ENCODE measurements at regions not wholly inside any gene's neighbourhood (a gene's known extent, or its start where the extent isn't known, plus 50 kb on each side); places are given as distances from the start of the nearest gene placed in this dataset.

DNA sequence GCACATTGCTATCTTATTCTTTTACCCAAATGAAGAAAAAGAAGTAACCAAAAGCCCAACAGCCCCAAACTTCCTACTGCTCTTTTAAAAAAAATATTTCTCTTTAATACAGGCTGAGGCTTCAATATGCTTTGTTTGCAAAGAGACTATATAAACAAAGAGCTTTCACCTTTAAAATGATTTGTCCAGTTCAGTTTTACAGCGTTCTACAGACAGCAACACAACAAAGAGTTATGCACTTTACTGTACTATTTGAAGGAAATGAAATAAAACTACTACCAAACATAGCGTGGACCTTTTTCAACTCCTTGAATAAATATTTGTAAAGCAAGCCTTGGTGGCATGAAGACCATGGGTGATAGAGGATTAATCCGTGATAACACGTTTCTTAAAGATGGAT is 151.2 kb downstream of the FGF9 start:
- no peak for ATAC-seq

DNA sequence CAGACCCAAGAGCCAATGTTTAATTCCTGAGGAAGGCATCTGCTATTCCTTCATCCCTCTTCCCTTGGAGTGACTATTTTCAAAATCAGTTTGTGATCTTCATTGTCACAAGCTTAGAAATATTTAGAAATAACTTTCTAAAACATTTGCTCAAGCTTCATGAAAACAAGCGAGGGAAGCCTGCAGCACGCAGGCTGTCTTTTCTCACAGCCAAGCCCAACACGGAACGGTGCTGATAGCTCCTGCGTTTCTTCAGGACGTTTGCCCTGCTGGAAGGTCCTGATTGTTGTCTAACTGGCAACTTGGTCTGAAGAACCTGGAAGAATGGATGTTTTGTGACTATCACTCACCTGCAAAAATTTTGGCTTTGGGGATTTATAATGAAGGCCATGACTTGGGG is 152.5 kb downstream of the FGF9 start:
- no peak for ATAC-seq

DNA sequence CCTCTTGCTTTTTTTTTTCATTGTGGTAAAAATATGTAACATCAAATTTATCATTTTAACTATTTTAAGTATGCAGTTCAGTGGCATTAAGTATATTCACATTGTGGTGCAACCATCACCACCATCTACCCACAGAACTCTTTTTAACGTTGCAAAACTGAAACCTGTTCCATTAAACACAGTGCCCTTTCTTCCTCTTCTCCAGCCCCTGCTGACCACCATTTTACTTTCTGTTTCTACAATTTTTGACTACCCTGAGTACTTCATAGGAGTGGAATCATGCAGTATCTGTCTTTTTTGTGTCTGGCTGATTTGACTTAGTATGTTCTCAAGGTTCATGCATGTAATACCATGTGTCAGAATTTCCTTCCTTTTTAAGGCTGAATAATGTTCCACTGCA is 153.1 kb downstream of the FGF9 start:
- no peak for ATAC-seq

DNA sequence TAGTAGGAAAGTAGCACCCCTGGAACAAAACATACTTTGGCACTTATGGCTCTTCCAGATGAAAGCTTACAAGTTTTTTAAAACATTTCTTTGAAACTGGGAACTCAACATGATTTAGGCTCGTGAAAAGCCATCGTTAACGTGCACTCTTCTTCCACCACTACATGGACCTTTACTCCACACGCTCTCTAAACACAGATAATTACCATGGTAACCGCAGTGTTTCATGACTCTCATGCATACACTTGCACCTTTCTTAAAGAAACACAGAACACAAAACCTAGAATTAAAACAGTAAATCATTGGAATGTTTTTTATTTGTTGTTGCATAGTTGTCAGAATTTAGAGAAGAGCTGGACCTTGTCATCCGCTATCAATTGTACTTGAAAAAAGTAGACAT is 154.3 kb downstream of the FGF9 start:
- no peak for ATAC-seq

DNA sequence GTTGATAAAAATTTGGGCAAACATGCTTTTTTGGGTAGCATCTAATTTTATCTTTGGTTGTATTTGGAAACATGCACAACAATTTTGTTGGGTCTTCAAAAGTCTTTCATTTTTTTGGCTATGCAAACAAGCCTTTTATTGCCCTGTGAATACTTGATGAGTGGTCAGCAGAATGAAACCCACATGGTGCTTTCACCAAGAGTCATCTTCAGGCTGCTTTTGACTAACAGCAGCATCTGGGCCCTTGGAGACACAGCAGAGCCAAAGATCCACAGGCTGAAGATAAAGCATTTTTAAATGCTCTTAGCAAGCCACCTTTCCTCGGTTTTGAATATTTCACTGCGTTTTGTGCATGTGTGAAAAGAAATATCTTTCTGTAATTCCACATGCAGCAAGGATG is 154.9 kb downstream of the FGF9 start:
- no peak for ATAC-seq

DNA sequence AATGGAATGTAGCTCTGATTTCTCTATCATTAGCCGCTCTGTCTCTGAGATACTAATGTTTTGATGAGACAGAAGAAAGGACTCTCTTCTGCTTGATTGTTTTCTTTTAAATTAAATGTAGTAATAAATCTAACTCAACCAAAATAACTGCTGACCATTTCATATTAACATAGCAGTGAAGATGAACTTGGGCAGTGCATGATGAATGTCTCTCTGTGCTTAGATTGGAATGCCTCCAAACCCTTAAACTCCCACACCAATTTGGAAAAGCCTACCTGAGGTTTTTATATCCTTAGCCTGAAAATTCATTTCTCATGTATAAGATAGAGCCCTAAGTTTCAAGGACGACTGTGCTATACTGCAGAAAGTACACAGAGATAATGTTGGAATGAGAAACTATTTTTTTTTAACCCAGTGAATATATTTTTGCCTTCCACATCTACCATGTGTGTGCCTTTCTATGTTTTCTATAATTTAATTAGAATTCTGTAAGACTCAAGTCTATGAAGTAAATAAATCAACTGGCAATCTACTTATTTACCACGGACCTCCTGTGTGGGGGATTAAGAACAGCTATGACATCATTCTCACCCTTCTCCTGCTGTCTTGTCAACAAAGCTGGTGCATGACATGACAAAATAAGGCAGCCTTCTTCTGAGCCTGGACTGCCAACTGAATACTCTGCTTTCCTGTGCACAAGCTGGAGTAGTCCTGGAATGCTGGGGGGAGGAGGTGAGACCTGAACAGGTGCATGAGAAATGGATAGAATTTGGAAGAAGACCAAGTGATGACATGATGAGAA is 155.5 kb downstream of the FGF9 start:
- ATAC-seq = no peak

DNA sequence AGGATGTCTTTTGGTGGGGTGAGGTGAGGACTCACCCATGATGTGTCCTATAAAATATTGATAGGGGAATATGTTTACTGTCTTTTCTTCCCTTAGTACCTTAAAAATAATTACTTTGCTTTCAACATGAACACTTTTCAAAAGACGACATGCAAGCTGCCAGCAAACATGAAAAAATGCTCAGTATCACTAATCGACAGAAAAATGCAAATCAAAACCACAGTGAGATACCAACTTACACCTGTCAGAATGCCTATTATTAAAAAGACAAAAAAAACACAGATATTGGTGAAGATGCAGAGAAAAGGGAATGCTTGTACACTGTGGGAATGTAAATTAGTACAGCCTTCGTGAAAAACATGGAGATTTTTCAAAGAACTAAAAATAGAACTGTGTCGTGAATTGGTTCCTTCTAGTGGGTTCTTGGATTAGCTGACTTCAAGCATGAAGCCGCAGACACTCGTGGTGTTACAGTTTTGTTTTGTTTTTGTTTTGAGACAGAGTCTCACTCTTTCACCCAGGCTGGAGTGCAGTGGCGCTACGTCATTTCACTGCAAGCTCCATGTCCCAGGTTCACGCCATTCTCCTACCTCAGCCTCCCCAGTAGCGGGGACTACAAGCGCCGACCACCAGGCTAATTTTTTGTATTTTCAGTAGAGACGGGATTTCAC is 160.9 kb downstream of the FGF9 start:
- ATAC-seq = no peak

DNA sequence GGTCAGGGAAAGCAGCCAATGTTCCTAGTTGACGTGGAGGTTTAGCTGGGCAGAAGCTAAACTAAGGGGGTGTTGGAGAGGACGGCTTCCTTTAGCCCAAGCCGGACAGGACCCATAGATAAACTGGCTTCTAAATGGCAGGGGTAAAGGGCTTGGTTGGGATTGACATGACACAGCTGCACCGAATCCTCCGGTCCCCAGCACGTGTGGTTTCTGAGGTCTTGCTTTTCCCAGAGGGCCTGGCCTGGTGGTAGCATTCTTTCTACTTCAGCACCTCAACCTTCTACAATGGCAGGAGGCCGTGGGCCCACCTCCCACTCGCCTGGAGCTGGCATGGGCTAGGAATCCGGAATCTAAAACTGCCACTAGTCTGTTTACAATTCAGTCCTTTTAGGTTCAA is 163.0 kb downstream of the FGF9 start:
- ATAC-seq = no peak

DNA sequence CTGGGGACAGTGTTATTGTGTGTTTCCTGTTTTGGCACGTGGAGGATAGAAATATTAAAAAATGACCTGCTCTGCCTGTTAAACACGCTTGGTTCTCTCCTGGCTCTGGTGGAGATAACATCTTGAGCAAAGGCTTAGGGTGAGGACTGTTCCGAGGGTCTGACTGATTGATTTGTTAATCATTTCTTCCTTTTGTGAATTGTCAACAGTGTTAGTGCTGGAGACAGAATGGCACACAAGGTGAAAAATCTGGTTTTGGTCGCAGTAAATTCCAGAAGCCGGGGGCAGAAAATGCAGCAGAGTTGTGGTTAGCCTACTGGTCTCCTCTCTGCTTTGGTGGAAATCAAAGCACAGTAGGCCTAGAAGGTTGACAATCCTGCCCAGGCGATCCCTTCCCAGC is 163.6 kb downstream of the FGF9 start:
- ATAC-seq = no peak

DNA sequence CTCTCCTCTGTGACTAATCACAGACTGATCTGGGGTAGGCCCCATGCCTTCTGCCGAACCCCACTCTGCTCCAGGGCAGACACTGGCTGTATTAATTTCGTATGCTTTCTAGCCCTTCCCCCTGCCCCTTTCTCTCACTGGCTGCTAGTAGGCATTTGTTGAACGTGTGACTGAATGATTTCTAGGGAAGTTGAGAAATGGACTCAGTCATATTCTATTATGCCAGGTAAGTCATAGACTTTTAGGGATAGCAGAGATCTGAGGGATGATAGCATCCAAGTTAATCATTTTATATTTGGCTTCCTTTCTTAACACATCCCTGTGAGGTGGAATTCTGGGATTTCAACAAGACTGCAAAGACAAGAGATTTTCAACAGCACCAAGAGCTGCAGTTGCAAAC is 166.4 kb downstream of the FGF9 start:
- no peak for ATAC-seq

DNA sequence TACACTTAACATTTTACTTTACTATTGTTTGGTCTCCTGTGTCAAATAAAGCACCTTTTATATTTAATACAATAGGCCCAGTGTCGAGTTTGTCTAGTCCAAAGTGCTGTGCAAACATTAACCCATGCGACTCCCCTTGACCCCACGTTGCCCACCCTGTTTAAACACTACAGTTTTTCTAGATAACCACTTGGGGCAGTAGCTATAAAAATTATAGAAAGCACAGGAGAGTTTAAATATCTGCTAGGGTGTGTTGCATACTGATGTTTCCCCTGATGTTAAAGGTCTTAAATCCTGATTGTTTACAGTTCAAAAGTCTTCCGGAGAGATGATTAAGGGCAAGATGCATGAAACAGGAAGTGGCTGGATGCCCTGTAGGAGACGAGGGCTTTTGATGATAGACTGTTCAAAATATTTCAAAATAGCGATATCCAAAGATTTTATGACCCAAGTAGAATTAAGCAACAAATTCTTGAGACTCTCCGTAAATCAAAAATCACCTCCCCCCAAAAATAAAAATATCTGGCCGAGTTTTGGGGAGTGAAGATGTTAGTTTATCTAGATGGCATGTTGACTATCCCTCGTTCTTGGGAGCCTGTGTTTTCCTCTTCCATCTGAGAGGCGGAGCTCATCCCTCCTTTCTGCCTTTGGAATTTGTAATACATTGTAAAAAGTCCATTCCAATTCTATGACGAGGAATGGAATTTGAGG is 167.1 kb downstream of the FGF9 start:
- no peak for ATAC-seq

DNA sequence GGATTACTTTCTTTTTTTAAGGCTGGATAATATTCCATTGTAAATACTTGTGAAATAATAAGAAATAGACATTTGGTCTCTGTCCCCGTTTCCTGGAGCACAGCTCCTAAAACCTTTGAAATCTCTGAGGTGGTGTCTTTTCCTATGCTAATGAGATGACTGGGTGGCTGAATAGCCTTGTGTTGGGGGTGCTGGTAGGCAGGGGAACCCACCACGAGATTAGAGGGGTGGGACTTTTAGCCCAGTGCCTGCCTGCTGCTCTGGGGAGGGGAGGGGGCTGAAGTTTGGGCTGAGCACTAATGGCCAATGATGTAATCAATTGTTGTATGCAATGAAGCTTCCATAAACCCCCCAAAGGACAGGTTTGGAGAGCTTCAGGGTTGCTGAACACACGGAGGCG is 175.7 kb downstream of the FGF9 start:
- no peak for ATAC-seq

DNA sequence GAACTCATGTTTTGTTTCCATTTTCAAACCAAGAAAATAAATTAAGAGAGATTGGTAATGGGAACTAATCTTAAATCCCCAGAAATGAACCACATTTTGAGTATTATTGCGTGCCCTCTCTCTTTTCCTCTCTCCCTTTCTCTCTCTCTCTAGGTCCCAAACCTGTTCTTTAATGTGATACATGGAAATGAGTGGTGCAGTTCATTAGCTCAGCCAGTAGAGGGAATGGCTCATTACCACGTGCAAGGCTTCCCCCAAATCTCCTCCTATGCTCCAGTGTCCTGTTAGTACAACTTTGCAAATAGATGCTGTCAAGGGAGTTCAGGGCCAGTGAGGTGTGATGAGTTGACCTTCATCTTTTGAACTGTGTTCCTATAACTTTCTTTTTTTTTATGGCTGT is 178.4 kb downstream of the FGF9 start:
- peak in 1 of 2 donors; percentile 33 for ATAC-seq

DNA sequence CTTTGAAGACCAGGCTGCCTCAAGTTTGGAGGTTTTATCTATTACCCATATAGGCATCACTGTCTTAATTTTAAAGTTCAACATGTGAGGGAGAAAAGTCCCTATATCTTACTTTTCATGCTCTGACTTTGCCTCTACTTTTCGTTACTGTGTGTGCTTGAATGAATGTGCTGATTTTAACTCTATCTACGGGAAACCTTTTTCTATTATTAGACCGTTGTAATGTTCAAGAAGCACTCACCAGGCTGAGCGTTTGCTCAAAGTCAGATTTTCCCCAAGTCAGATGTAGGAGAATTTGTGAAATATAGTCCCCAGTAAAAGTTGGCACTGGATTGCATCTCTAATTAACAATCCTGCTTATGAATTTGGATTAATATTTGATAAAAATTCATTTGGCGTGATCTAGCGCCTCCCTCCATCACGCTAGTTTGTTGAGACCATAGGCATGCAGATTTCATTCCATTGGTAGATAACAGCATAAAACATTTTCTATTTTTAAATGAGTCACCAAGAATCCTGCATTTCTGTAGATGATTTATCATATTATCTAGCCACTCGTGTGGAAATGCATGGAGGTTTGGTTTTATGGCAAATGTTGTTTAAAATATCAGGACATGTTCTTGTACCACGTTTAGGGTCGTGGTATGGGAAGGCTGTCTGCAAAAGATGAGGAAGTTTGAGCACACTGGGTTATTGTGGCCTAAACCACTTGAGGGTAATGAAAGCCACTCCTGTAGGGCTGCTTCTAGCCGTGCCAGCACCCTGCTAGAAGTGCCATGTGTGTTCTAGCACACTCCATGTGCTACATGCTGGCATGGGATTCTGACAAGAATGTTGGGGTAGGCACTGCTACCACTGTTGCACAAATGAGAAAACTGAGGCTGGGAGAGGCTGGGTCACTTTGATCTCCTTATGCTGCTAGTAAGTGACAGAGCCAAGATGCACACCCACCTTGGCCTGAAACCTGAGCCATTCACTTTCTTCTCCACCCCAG is 179.4 kb downstream of the FGF9 start:
- ATAC-seq = no peak

DNA sequence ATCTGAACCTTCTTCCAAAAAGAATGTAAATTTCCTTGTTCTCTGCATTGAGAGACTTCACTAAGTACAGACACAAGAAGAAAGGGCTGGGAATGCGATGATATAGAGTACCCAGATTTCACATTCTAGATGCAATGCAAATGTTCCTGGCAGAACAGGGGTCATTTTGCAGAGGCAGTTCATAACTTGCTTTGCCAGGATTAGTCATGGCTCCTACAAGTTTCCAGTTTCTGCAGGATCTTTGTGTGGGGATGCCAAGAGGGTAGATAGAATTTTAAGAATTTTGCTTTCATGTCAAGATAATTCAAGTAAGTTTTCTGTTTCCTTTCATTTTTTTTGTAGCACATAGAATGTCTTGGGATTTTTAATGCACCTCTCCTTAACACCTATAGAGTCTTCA is 181.2 kb downstream of the FGF9 start:
- ATAC-seq = no peak

DNA sequence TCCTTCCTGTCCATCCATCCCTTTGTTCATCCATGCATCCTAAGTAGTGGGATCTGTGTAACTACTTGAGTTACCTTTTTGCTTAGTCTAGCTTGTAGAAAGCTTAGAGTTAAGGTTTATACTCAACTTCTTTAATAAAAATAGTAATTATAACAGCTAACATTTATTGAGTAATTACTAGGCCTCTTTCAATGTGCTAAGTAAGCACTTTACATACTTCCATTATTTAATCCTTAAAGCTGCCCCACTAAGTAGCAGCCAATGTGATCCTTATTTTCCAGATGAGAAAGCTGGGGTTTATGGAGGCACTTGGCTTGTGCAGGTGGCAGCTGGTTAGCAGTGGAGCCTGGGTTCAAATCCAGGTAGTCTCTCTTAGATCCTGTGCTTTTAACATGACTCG is 182.9 kb downstream of the FGF9 start:
- no peak for ATAC-seq

DNA sequence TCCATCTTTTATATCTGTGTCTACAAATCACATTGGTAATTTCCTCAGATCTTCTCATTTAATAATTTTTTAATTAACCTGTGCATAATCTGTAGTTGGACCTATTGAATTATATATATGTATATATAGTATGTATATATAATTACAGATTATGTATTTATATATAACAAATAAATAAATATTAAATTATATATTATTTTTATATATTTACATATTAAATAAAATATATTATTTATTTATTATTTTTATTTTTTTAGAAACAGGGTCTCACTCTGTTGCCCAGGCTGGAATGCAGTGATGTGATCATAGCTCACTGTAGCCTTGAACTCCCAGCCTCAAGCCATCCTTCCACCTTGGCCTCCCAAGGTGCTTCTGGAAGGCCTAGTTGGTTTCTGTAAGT is 197.9 kb downstream of the FGF9 start:
- no peak for ATAC-seq

DNA sequence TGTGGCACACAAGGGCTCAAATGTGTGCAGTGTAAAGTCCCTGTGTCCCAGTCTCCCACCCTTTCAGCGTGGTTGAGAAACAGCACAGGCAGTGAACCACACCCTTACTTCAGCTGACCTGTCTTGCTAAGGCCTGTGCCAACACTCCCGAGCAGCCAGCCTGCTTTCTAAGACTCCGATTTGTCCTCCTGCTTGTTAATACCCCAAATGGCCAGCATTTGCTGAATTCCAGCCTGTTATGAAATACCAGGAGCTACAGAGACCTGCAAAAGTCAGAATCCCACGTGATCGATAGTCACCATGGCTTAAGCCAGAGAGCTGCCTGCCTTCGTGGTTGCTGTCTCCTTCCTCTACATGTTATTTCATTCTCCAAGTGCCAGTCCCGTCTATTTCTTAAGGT is 200.5 kb downstream of the FGF9 start:
- ATAC-seq = no peak

DNA sequence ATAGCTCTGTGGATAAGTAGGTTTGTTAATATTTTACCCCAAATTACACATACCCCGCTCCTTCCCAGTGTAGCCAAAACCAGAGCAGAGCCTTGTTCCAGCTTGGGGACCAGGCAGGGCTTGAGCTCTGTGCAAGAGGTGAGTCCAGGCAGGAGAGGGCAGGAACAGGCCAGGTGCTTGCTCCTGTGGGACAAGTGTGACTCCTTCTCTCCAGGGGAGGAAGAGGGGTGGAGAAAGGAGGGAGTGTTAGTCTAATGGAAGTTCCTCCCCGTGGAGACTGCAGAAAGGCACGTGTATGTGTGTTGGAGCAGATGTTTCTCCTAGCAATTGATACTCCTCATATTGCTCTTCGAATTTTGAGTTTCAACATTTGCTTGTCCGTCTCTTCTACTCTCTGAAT is 201.0 kb downstream of the FGF9 start:
- no peak for ATAC-seq

DNA sequence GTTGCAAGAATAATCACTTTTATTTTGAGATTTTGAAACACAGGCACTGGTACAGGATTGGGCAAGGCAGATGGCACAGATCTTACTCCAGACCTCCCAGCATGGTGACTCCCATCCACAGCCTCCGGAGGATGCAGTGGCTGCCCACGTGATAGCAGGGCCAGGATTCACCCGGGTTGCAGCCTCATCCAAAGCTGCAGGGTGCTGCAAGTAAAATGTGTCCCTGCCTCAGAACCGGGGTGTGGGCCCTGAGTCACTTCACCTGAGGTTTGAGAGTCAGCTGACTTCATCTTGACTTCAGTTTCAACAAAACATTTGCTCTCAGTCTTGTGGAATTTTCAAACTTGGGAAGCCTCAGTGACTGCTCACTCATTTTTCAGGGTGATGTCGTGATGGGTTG is 201.9 kb downstream of the FGF9 start:
- no peak for ATAC-seq

DNA sequence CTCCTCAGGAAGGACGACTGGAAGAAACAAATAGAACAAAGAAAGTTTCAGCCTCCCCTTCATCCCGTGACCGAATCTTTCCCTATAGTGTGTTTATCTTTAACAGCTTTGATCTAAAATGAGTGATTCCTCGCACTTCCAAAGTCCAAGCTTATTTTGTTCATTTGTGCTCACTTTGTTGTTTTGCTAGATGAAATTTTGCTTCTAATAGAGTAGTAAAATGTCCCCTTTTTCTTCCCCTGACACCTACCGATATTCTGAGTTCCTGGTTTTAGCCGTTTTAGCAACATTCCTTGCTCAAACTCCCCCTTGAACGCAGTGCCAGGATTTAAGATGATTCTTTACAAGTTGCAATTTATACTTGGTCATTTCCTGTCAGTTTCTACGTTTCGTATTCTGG is 204.2 kb downstream of the FGF9 start:
- no peak for ATAC-seq

DNA sequence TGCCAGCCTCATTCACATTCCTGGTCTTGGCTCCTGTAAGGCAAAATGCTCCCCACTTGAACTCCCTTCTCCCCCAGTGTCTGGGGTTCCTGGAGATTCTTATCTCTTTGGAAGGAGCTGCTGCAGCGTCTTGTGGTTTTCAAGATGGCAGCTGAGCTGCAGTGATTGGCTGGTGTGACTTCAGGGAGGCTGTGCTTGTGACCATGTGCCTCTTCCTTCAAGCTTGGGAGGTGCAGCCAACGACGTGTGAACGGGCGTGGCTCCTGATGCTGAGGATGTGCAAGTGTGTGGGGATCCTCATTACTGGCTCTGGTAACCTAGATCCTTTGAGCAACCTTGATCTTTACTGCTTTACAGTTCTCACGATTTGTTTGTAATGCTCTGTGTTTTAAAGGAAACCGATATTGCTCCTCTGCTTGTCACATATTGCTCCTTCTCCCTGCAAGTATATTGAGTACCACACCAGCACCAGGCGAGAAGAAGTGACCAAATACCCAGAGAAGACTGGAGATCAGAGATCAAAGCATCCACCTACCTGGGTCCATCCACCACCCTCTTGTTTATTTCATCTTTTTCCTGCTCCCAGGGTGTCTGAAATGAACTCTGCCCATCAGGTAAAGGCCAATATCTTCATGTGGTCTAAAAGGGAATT is 208.5 kb downstream of the FGF9 start:
- no peak for ATAC-seq

Data from activated CD4-positive, CD25-positive, alpha-beta regulatory T cell treated with anti-CD3 and anti-CD28 coated beads, Interleukin-2, amount 50 U/mL, for 24 hours (primary cell).